LNCAP (cell line): ENCODE measurements at regions not wholly inside any gene's neighbourhood (a gene's known extent, or its start where the extent isn't known, plus 50 kb on each side); places are given as distances from the start of the nearest gene placed in this dataset.

Experiments
- CTCF ChIP-seq: fragments of 450-650 bp; IDR thresholded peaks from 2 replicates; pipeline ENCODE4 v1.5.1; 2017; ENCODE audit warnings: mild to moderate bottlenecking

DNA sequence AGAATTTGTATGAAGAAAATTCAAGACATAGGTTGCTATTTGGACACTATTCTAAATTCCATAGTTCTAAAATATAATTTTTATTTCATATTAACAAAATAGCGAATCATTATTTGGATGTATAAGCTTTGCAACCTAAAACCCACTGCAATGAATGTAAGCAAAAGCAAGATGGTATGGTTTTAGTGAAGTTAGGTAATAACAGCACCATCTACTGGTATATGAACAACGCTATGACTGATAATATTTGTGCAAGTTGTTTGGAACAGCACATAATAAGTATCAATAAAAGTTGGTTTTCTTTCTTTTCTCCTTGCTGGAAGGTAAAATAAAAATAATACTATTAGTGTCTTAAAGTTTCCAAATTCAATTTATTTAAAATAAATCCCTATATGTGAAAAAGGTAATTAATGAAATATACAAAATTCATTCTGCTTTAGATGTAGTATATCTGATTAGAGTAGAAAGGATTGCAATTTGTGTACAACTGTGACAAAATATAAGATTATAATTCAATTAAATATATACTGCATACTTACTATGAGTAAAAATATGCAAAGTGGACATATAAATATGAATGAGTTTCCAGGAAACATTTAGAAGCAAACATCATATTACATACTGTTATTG lies 79.0 kb upstream of the LSM8 start:
- peak; percentile 76 for TF ChIP-seq CTCF

DNA sequence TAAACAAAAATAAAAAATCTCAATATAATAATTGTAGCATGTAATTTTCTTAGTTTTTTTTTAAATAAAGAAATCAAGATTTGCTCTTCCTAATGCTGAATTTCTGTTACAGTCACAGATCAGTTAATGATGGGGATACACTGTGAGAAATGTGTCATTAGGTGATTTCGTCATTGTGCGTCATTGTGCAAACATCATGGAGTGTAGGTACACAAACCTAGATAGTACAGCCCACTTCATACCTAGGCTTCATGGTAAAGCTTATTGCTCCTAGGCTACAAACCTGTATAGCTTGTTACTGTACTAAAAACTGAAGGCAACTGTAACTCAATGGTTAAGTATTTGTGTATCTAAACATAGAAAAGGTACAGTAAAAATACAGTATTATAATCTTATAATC lies 74.4 kb upstream of the LSM8 start:
- no peak for TF ChIP-seq CTCF

DNA sequence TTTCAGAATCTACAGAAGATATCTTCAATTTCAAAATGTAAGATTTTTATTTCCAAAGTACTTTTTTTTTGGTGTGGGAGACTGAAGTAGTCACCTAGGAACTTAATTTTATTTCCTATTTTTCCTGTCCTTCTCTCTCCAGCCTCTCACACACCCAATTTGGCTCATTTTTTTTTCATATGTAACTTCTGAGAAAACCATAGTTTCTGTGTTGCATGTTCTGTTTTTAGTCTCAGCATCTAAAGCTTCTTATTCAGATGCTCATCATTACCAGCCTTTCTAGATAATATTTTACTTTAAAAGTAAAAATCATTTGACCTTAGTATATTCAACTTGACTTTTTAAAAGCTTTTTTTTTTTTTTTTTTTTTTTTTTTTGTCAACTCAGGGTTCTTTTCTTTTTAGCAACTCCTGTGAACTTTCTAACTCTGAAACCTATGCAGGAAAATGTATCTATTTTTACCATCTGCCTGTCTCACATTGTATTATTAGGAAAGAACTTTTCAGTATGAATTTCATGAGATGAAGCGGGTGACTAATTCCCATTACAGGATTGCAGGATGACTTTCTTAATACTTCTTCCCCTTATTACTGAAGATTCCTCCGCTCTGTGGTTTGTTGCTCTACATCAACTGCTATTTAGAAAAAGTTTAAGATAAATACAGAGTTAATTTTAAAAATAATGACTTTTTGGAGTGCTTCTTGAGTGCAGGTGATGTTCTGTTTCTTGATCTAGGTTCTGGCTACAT lies 73.6 kb upstream of the LSM8 start:
- TF ChIP-seq CTCF: no peak

DNA sequence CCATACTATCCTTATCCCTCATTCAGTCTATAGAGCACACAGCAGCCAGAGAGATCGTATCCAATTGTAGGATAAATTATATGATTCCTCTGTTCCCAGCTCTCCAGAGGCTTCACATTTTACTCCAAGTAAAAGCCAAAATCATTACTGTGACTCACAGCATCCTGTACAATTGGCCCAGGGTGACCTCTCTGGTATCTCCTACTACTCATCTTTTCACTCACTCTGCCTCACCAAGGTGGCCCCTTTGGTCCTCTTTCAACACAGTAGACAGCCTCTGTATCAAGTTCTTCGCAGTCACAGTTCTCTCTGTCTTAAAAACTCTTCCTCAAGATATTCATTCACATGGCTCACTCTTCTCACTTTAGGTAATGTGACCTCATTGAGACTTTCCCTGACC lies 72.6 kb upstream of the LSM8 start:
- TF ChIP-seq CTCF: no peak

- no peak for TF ChIP-seq CTCF
Measured at GRCh38 chr7:118114175-118114574, 69.8 kb upstream of the LSM8 start.

DNA sequence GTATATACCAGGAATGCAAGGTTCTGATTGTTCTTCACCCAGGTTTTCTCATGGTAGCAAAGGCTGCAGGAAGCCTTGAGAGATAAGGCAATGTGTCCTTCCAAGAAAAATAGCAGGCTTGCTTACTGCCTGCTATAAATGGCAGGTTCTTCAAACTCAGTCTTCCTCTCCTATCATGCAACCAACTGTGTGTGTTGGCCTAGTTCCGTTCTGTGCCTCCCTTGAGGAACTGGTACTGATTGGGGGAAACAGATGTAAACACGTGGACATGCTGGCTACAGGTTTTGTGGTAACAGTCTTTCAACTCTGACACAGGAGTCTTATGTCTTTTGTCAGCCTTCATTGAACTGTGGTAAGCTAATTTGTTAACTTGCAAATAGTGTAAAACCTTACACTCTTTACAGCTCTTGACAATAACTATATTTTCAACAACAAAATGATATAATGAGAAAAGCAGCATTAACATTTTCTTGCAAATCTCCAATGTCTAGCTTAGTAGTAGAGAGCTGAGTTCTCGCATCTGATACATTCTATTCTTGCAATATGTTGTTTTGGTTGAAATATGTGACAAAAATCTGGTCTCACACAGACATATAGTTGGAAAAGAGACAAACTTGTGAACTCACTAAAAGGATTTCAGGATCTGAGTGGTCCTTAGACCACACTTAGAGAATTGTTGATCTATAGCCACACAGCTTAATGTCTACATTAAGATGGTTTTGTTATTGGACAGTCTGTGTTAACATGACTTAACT lies 54.7 kb upstream of the LSM8 start:
- no peak for TF ChIP-seq CTCF

GRCh38 chr7:118132764-118133163 lies 51.2 kb upstream of the LSM8 start:
- no peak for TF ChIP-seq CTCF
